Colonic mucosa (tissue), 4 donors: ENCODE measurements at regions not wholly inside any gene's neighbourhood (a gene's known extent, or its start where the extent isn't known, plus 50 kb on each side); places are given as distances from the start of the nearest gene placed in this dataset.

Experiments
- DNase-seq: peaks from one replicate; pipeline ENCODE4 v3.0.0-alpha.2; 2020
- H3K27ac ChIP-seq: fragments of 200-600 bp; one replicate; pipeline ENCODE4 v1.8.0; 2021
- H3K27me3 ChIP-seq: fragments of 200-600 bp; one replicate; pipeline ENCODE4 v1.8.0; 2021
- H3K36me3 ChIP-seq: fragments of 200-600 bp; one replicate; pipeline ENCODE4 v1.8.0; 2021
- H3K4me1 ChIP-seq: fragments of 200-600 bp; one replicate; pipeline ENCODE4 v1.8.0; 2021; ENCODE audit warnings: mild to moderate bottlenecking
- H3K4me3 ChIP-seq: fragments of 200-600 bp; one replicate; pipeline ENCODE4 v1.8.0; 2021
- H3K9ac ChIP-seq, 2 donors: one replicate each; pipeline ENCODE4 v1.7.0; 2013; ENCODE audit warnings: control low read depth in 2 of 2, low read depth in 2 of 2, low read length in 2 of 2
- H3K9me3 ChIP-seq: fragments of 200-600 bp; one replicate; pipeline ENCODE4 v1.8.0; 2021
- CTCF ChIP-seq: fragments of 200-600 bp; IDR thresholded peaks from one replicate; pipeline ENCODE4 v1.8.0; 2022; ENCODE audit warnings: antibody characterized with exemption, mild to moderate bottlenecking
- intact Hi-C: fragments of 100-400 bp; cut with DNase I; formaldehyde crosslinking; loops from one replicate; pipeline ENCODE4 v1.14.1; 2022
- donor health status: healthy.
- donor health status: DM: no; HTN: no; CAD: no.
- donor health status: DM: no; HTN: no; CAD: no.

- Histone ChIP-seq H3K4me3 (no peak overlapping the region), H3K9ac (no peak overlapping the region), H3K27ac (no peak overlapping the region), H3K36me3 (no peaks in the 10 kb centered on the region), H3K4me1 (no peaks in the 10 kb centered on the region), H3K27me3 (no peaks in the 10 kb centered on the region), H3K9me3 (no peaks in the 10 kb centered on the region)
- TF ChIP-seq CTCF, result no peak
- intact Hi-C loops, result no loop called here
- no peak for DNase-seq
Observed at GRCh38 chr18:40692871-40693270, 1262.2 kb upstream of the PIK3C3 start.

DNA sequence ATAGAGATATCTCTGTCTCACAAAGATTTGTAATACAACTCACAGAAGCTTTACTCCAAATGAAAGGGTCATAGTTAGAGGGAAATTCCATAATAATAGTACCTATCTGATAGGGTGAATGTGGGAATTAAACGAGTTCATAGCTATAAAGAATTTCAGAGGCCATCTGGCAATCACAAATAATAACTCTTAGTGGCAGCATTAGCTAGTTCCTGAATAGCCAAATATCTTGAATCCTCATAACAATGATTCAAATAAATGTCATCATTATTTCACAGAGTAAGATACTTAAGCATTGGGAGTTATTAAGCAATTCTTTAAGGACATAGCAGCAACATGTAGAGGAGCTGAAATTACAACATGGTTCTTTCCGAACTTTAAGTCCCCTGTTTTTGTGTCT, 1265.0 kb upstream of the PIK3C3 start:
- intact Hi-C loops, result no loop called here
- DNase-seq, result no peak
- TF ChIP-seq CTCF, result no peak

GRCh38 chr18:40687399-40687798, 1267.6 kb upstream of the PIK3C3 start:
- H3K9me3 ChIP-seq, result no peaks in the 10 kb centered on the region
- H3K27ac ChIP-seq, result no peak overlapping the region
- DNase-seq, result no peak
- intact Hi-C loops, result no loop called here
- no peak overlapping the region for H3K9ac ChIP-seq
- no peaks in the 10 kb centered on the region for H3K27me3 ChIP-seq
- TF ChIP-seq CTCF, result no peak
- no peaks in the 10 kb centered on the region for H3K36me3 ChIP-seq
- no peak overlapping the region for H3K4me3 ChIP-seq
- no peaks in the 10 kb centered on the region for H3K4me1 ChIP-seq

More for the DNA sequence above, 1265.0 kb upstream of the PIK3C3 start:
- no peaks in the 10 kb centered on the region for H3K9me3 ChIP-seq
- H3K4me1 ChIP-seq, result no peaks in the 10 kb centered on the region
- H3K4me3 ChIP-seq, result no peak overlapping the region
- H3K27me3 ChIP-seq, result no peaks in the 10 kb centered on the region
- no peaks in the 10 kb centered on the region for H3K36me3 ChIP-seq
- no peak overlapping the region for H3K9ac ChIP-seq
- no peak overlapping the region for H3K27ac ChIP-seq

- Histone ChIP-seq H3K9me3 (no peaks in the 10 kb centered on the region), H3K27me3 (no peaks in the 10 kb centered on the region), H3K4me3 (no peak overlapping the region), H3K9ac (no peak overlapping the region), H3K36me3 (no peaks in the 10 kb centered on the region), H3K27ac (no peak overlapping the region), H3K4me1 (no peaks in the 10 kb centered on the region)
- no peak for DNase-seq
- intact Hi-C loops, result no loop called here
- TF ChIP-seq CTCF, result no peak
Observed at GRCh38 chr18:40686836-40687235, 1268.2 kb upstream of the PIK3C3 start.

GRCh38 chr18:40685219-40685618, 1269.8 kb upstream of the PIK3C3 start:
- H3K27me3 ChIP-seq, result no peaks in the 10 kb centered on the region
- intact Hi-C loops, result no loop called here
- no peaks in the 10 kb centered on the region for H3K9me3 ChIP-seq
- no peaks in the 10 kb centered on the region for H3K4me1 ChIP-seq
- no peak overlapping the region for H3K4me3 ChIP-seq
- no peaks in the 10 kb centered on the region for H3K36me3 ChIP-seq
- H3K9ac ChIP-seq, result no peak overlapping the region
- DNase-seq, result no peak
- TF ChIP-seq CTCF, result no peak
- H3K27ac ChIP-seq, result no peak overlapping the region

DNA sequence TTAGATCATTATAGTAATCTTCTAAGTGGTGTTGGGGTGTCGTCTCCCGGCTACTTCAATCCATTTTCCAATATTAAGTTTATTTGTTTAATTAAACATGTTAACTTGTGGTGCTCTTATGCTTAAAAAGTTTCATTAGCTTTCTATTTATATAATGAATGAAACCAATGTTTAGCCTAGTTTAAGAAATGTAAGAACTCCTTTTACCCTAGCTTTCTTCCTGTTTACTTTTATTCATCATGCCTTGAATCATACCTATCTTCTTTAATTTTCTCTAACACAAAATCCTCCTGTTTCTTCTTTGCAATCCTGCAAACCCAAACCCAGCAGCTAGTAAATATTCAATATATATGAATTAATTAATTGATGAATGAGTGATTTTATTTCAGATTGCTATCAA, 1276.7 kb upstream of the PIK3C3 start:
- Histone ChIP-seq H3K27me3 (no peaks in the 10 kb centered on the region), H3K36me3 (no peaks in the 10 kb centered on the region), H3K4me1 (no peaks in the 10 kb centered on the region)

More for the DNA sequence above, 1276.7 kb upstream of the PIK3C3 start:
- no peak for DNase-seq
- H3K27ac ChIP-seq, result no peak overlapping the region
- H3K9me3 ChIP-seq, result no peaks in the 10 kb centered on the region
- TF ChIP-seq CTCF, result no peak
- no peak overlapping the region for H3K9ac ChIP-seq
- intact Hi-C loops, result no loop called here
- no peak overlapping the region for H3K4me3 ChIP-seq
